GM12864 (cell line): ENCODE measurements at regions not wholly inside any gene's neighbourhood (a gene's known extent, or its start where the extent isn't known, plus 50 kb on each side); places are given as distances from the start of the nearest gene placed in this dataset.

Source experiments
- DNase-seq: peaks from one replicate; pipeline ENCODE4 v3.0.0-alpha.2; 2011; ENCODE audit warnings: low read depth
- H3K4me3 ChIP-seq: 2 replicates; pipeline ENCODE4 v1.5.1; 2011; ENCODE audit warnings: mild to moderate bottlenecking, low read depth, low read length, control low read depth
- CTCF ChIP-seq: IDR thresholded peaks from 2 replicates; pipeline ENCODE4 v1.5.1; 2011; ENCODE audit warnings: low read depth, mild to moderate bottlenecking, moderate library complexity, low read length, control low read depth, inconsistent platforms; ENCODE audit errors: missing control alignments

GRCh38 chr3:107204121-107204520, 173.1 kb upstream of the CCDC54 start:
- no peak for TF ChIP-seq CTCF
- no peak overlapping the region for H3K4me3 ChIP-seq
- DNase-seq, result no peak

- TF ChIP-seq CTCF, result no peak
- no peak for DNase-seq
- H3K4me3 ChIP-seq, result no peak overlapping the region
These were observed 171.9 kb upstream of the CCDC54 start for GRCh38 chr3:107205358-107205757.

GRCh38 chr3:107206141-107206540, 171.1 kb upstream of the CCDC54 start:
- H3K4me3 ChIP-seq, result no peak overlapping the region
- peak; percentile 5 for DNase-seq
- peak; percentile 50 for TF ChIP-seq CTCF

GRCh38 chr3:107206945-107207344, 170.3 kb upstream of the CCDC54 start:
- no peak for TF ChIP-seq CTCF
- DNase-seq, result no peak
- H3K4me3 ChIP-seq, result no peak overlapping the region

DNA sequence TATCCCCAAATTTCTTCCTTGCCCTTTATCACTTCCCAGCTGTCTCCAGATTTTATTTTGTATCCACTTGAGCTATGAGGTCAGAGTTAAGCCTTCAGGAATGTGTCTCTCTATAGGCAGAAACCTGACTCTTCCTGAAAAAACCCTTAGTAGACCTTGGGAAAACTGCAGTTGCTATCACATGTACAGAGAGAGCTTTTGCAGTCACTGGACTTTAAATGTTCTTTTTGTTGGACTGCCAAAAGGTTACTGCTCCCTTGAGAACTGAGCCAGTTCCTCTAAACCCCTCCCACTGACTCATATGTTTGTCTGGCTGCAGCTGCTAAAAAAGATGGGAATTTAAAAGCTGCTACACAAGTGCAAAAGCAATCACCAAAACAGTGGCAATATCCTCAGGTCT, 169.1 kb upstream of the CCDC54 start:
- no peak for TF ChIP-seq CTCF
- H3K4me3 ChIP-seq, result no peak overlapping the region
- DNase-seq, result no peak

- no peak overlapping the region for H3K4me3 ChIP-seq
- no peak for DNase-seq
- no peak for TF ChIP-seq CTCF
These were observed 168.4 kb upstream of the CCDC54 start for GRCh38 chr3:107208796-107209195.

DNA sequence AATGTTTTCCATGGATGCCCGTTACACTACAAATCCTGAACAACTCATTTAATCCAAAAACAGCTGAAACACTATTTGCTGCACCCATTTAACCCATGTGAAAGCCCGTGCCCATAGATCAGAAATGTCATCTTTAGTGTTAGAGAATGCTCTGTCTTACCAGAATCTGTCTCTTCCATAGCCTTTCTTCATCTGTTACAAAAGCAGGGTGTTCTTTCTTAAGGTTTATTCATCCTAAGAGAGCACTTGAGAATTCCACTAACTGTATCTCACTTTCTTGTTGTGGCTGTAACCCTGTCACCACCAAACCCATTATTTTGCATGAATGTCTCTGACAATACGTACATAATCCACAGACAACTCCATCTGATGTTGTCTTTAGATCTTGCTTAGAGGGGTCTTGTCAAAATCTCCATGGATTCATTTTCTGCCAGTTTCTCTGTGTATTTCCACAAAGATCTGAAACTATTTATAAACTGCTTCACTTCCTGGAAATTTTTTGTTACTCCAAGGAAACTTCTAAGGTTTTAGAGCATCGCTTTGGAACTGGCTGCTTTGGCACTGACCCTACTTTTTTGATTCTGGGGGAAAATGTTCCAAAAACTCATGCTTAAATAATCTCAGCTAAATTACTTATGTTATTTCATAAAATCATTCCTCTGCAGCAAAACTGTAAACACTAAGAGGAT, 167.8 kb upstream of the CCDC54 start:
- no peak for DNase-seq
- TF ChIP-seq CTCF, result no peak

More for the DNA sequence above, 167.8 kb upstream of the CCDC54 start:
- no peak overlapping the region for H3K4me3 ChIP-seq
